Left kidney (tissue), 1 donor: ENCODE measurements at regions not wholly inside any gene's neighbourhood (a gene's known extent, or its start where the extent isn't known, plus 50 kb on each side); places are given as distances from the start of the nearest gene placed in this dataset.

Experiments
- DNase-seq: peaks from one replicate; pipeline ENCODE4 v3.0.0-alpha.2; 2013

- DNase-seq, result no peak
Observed at GRCh38 chr13:65875031-65875430, 1355.1 kb downstream of the PCDH9 start.

DNA sequence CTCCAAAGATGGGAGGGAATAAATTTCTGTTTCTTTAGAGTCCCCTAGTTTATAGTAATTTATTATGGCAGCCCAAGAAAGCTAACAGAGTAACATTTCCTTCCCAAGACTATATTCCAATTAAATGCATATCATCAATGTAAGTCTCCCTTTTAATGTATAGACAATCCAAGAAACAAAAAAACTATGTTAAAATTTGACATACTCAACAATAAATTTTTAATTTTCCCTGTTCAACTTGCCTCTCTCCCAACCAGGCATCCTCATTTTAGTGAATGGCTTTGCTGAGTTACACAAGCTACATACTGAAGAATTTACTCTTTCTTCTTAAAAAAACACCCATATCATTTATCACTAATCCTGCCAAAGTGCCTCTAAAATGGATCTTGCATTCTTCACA is 1357.7 kb downstream of the PCDH9 start:
- no peak for DNase-seq

DNA sequence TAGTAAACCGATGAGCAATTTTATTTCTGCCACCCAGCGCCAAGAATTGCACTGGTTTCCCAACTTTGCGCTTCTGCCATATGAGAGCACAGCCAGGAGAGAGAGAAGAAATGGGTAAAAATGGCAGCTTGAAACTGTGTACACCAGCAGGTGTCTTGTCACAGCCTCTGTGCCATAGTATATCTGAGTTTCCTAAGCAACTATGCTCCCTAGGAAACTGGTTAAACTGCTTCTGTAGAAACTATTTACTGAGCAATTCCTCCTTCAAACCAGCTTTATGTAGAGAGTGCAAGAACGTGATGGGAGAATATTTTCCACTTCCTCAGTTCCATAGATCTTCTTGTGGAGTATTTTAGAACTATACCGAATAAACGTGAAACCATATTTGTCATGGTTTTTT is 1361.3 kb downstream of the PCDH9 start:
- DNase-seq, result no peak

DNA sequence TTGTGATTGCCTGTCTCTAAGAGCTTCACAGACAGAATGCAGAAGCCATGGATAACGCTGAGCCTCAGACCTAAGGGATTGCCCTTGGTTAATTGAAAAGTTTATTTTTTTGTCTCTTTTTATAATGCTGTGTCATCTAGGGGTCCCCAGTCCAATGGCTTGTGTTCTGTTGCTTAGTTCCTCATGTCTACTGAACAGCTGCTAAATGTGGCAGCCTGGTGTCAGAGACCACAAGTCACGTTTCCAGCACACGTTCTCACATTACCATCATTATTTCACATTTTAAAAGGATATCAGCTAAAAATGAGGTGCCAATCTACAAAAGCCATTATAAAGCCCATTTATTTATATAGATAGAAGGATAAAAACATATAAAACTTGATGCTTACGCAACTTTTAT is 1362.0 kb downstream of the PCDH9 start:
- no peak for DNase-seq

DNA sequence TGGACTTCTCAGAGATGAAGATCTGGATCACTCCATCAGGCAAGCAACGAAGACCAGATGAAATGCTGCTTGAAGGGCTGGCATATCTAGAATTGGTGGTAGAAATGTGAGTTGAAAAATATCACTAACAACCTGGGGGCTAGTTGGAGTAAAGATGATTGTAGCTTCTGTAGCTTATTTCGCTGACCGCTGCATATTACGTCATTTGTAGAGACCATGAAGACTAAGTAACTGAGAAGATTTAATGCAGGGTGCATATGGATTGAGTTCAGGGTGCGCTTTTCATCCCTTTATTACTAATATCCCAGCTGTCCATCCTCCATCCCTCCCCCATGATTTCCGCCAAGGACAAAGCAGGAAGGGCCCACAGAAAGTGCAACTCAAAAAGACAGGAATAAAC is 1364.0 kb downstream of the PCDH9 start:
- DNase-seq, result no peak

- DNase-seq, result no peak
Observed at GRCh38 chr13:65865206-65865605, 1364.9 kb downstream of the PCDH9 start.

- no peak for DNase-seq
Observed at GRCh38 chr13:65864039-65864438, 1366.1 kb downstream of the PCDH9 start.

- DNase-seq, result no peak
Observed at GRCh38 chr13:65860306-65860705, 1369.8 kb downstream of the PCDH9 start.

DNA sequence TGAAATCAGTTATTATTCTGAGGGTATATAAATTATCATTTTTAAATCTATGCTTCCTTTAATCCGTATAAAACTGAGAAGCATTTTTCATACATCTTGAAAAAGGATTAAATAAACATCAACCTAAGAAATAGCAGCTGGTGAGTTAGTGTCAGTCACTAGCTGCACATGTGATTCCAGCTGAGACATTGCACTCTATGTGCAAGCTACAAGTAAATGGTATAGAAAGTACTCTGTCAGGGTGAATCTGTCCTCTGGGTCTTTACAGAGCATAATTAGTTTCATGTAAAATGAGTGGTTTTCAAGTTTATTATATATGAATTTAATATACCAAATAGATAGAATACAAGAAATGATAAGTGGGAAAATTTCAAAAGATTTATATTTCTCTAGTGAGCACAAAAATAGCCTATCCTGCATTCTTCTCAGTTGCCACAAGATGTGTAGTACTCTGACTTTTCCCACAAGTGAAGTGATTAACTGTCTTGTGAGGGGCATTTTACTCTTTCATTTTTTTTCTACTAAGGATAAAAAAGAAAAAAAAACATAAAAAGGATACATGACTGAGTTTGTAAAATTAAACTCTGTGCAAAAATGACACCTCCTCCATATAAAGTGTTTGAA is 1372.1 kb downstream of the PCDH9 start:
- DNase-seq, result no peak

- DNase-seq, result no peak
Observed at GRCh38 chr13:65856431-65856830, 1373.7 kb downstream of the PCDH9 start.

DNA sequence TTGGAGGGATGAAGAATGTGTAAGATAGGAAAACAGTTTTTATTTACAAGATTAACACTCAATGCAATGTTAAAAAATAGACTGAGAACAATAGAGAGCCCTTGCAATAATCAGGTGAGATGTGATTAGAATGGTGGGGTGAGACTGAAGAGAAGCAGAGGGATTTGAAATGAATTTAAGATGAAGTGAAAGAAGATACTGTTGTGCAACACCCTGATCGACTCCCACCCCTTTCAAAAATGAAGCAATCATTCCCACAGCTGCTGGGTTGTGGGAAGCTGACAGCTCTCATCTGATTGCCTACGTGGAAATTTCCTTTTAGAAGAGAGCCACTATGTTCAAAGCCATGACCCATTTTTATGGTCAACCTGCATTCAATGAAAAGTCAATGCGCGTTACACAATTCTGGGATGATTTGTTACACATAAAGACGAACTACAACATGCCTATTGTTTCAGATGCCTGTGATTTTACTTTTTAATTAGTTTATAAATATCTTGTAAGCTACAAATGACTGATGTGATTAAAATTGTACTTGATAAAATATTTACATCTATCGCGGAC is 1374.8 kb downstream of the PCDH9 start:
- no peak for DNase-seq

DNA sequence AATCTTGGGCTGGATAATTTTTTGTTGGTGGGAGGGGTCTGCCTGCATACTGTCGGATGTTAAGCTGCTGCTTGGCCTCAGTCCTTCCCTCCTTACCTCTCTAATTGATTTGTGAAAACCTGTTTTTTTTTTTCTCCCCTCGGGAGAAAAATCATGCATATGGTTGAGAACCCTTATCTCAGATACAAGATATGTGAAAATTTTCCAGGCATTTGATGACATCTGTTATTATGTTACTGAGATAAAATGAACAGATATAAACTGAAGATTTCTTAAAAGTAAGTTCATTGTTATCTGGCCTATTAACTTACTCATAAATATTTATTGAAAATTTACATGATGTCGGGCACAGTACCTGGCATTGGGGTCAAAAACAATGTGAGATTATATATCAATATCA is 1375.7 kb downstream of the PCDH9 start:
- no peak for DNase-seq

- DNase-seq, result no peak
Observed at GRCh38 chr13:65844266-65844841, 1385.8 kb downstream of the PCDH9 start.

- no peak for DNase-seq
Observed at GRCh38 chr13:65843314-65843731, 1386.8 kb downstream of the PCDH9 start.

DNA sequence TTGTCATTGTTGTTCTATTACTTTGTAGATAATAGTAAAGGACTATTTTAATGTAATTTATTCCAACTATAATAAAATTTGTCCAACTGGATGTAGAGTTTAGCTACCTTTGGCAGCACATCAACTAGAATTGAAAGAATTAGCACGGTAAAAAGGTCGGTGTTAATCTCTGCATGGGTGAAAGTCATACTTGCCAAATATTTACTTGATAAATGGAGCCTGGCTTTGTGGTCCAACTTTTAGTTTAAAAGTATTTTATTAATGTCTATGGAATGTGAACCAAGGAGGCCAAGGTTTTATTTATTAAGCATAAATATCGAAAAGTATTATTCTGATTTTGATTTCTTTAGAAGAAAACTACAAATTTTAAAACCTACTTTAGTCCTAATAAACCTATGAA is 1389.0 kb downstream of the PCDH9 start:
- no peak for DNase-seq

GRCh38 chr13:65836066-65836465 is 1394.1 kb downstream of the PCDH9 start:
- no peak for DNase-seq

GRCh38 chr13:65834897-65835296 is 1395.2 kb downstream of the PCDH9 start:
- DNase-seq, result no peak

- DNase-seq, result no peak
Observed at GRCh38 chr13:65830411-65831205, 1399.5 kb downstream of the PCDH9 start.

GRCh38 chr13:65829241-65830008 is 1400.7 kb downstream of the PCDH9 start:
- no peak for DNase-seq

- no peak for DNase-seq
Observed at GRCh38 chr13:65826657-65827056, 1403.5 kb downstream of the PCDH9 start.

- no peak for DNase-seq
Observed at GRCh38 chr13:65825039-65825438, 1405.1 kb downstream of the PCDH9 start.

DNA sequence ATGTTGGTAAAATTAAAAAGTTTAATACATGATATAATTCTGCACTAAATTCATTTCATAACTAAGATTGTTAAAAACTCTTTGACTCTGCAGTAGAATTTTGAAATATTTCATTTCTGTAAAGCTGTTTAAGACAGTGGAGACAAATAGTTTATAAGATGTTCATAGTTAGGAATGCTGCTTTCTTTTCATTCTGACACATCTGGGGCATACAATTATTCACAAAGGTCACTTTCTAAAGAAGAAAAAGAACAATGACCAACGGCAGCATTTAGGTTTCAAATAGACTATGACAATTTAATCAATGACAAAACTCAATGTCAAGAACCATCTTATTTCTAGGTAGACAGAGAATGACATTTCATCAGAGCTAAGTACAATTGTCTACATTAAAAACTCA is 1422.1 kb downstream of the PCDH9 start:
- no peak for DNase-seq
